C4-2B (cell line): ENCODE measurements at regions not wholly inside any gene's neighbourhood (a gene's known extent, or its start where the extent isn't known, plus 50 kb on each side); places are given as distances from the start of the nearest gene placed in this dataset.

Experiments
- CTCF ChIP-seq: fragments of 450-650 bp; conservative IDR thresholded peaks from 2 replicates; pipeline ENCODE4 v1.5.1; 2017; ENCODE audit warnings: mild to moderate bottlenecking
- ZFX ChIP-seq: fragments of 450-650 bp; IDR thresholded peaks from 2 replicates; pipeline ENCODE4 v1.6.1; 2017

- TF ChIP-seq CTCF = no peak
- no peak for TF ChIP-seq ZFX
Measured at GRCh38 chr9:129514891-129515290, 106.0 kb downstream of the C9orf50 start.
